ENCODE measurements at regions not wholly inside any gene's neighbourhood (a gene's known extent, or its start where the extent isn't known, plus 50 kb on each side); places are given as distances from the start of the nearest gene placed in this dataset.
"Not testable (repeated sequence)": the region's sequence is repeated elsewhere in the genome, so short reads cannot be mapped to it uniquely, and the experiment has no call there.

DNA sequence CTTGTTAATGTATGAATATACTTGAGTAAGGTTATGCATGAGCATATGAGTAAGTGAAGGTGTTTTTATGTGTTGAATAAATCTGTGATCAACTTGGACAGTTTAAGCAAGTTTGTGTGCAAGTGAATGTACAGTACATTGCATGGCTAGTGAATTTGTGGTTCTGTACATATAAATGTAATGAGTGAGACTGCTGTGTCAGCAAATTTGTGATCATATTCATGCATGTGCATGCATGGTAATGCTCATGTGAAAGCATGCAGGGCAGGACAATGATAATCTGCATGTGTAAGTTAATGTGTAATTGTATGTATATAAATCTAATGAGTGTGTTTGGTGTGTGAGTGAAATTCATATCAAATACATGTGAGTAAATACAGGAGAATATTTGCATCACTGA is 188.5 kb downstream of the PWWP3B start:
- no peak for DNase-seq (ENCODE audit: low read depth)

DNA sequence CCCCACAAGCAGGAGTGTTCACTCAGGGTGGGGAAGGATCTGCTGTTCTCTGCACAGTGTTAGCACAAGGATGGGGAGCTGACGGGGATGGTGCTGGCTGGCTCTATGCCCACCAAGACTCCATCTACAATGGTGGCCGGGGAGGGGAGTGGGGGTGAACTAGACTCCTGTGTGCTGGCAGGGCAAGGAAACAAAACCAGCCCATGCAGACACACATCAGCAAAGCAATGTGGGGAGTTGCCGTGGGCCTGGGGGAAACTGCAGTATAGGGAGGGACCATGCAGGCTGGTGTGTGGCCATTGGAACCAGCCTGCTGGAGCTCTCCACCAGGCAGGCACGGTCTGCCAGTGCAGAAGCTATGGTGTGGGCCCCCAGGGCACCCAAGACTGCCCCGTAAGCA is 195.1 kb downstream of the PWWP3B start:
- DNase-seq (ENCODE audit: low read depth), result no peak

GRCh38 chrX:106378616-106379015 is 210.5 kb downstream of the PWWP3B start:
- DNase-seq (ENCODE audit: low read depth), result no peak

- DNase-seq (ENCODE audit: low read depth), result no peak
These were observed 220.4 kb upstream of the RADX start for GRCh38 chrX:106391284-106391911.

- DNase-seq (ENCODE audit: low read depth), result no peak
These were observed 219.4 kb upstream of the RADX start for GRCh38 chrX:106392346-106392745.

DNA sequence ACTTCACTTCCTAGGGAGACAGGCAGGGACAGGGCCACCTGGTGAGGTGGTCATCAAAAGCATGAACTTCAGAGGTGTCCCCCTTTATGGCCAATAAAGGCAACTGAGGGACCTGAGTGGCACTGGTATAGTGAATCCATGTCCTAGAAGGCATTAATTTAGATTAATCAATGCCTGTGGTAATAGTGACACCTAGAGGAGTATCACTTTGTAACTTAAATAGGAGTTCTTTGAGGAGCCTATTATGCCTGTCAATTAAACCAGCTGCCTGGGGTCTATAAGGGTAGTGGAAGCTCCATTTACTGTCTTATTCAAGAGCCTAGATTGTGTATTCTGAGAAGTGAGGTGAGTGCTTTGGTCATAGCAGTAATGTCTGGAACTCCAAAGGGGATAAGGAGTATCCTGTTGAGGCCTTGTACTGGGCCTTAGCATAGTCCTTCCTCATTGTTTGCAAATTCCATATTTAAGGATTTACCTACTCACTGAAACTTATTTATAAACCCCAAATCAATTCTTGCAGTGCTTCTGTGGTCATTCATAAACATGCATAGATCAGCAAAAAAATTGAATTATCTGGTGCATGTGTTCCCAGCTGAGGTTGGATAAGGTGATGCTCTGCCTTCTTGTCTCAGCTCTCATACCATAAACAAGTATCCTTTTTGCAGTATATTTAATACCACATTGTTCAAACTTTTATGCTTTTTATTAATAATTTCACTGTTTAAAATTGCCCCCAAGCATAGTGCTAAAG is 213.8 kb upstream of the RADX start:
- no peak for DNase-seq (ENCODE audit: low read depth)

DNA sequence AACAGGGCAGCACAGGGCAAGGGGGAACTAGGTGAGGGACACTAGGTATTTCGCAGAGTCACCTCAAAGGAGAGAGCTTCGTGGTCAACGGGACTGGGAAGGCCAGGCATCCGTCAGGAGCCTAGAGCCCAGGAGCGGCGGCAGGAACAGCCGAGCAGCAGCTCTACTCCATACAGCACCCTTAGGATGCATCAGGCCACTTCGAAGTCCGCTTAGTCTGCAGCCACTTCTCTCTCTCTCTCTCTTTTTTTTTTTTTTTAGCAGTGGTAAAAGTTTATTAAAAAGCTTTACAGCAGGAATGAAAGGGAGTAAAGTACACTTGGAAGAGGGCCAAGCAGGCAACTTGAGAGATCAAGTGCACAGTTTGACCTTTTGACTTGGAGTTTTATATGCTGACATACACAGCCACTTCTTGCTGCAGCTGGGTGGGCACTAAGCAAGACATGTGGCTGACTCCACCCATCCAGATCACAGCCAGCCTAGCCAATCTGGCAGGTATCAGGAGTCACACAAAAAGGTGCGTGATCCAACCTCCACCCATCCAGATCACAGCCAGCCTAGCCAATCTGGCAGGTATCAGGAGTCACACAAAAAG is 209.7 kb upstream of the RADX start:
- no peak for DNase-seq (ENCODE audit: low read depth)

- no peak for DNase-seq (ENCODE audit: low read depth)
These were observed 207.3 kb upstream of the RADX start for GRCh38 chrX:106404512-106404911.

GRCh38 chrX:106415276-106415895 is 196.4 kb upstream of the RADX start:
- no peak for DNase-seq (ENCODE audit: low read depth)

- no peak for DNase-seq (ENCODE audit: low read depth)
These were observed 175.1 kb upstream of the RADX start for GRCh38 chrX:106436691-106437090.

- DNase-seq (ENCODE audit: low read depth), result no peak
These were observed 174.4 kb upstream of the RADX start for GRCh38 chrX:106437407-106437806.

- DNase-seq (ENCODE audit: low read depth), result no peak
These were observed 161.4 kb upstream of the RADX start for GRCh38 chrX:106450405-106450804.

DNA sequence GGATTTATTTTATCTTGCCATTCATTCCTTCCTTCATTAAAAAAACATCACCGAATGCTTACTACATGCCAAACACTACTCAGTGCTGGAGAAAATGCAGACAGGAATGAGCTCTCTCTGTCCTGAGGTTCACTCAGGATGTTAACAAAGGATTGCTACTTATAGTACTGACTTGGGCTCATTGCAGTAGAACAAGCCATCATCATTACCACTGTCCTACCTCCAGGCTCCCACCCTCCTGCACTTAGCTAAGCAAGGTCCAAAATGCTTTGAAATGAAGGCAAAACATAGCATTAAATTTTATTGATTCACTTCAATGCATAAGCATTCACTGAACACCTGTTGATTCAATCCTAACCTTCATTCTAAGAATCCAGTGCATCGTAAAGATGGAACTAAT is 159.8 kb upstream of the RADX start:
- no peak for DNase-seq (ENCODE audit: low read depth)

DNA sequence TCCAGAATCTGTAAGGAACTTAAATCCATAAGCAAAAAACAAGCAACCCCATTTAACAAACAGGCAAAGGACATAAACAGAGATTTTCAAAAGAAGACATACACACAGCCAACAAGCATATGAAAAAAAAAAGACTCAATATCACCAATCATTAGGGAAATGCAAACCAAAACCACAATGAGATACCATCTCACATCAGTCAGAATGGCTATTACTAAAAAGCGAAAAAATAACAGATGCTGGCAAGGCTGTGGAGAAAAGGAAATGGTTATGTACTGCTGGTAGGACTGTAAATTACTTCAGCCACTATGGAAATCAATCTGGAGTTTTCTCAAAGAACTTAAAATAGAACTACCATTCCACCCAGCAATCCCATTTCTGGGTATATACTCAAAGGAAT is 156.8 kb upstream of the RADX start:
- no peak for DNase-seq (ENCODE audit: low read depth)

GRCh38 chrX:106457802-106458201 is 154.0 kb upstream of the RADX start:
- no peak for DNase-seq (ENCODE audit: low read depth)

DNA sequence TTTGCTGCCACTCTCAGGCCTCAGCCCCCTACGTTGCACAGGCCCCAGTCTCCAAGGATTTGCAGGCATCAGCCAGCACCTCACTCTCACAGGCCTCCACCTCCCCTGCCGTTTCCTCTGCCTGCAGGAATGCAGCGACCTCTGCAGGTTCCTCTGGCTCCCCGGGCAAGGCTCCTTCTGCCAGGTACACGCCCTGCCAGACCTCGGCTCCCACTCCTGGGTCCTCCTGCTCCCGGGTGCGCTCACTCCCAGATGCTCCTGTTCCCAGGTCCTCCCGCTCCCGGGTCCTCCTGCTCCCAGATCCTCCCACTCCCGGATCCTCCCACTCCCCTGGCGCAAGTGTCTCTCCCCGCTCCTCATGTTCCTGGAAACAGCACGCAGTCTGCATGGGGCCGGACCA is 144.4 kb upstream of the RADX start:
- no peak for DNase-seq (ENCODE audit: low read depth)

DNA sequence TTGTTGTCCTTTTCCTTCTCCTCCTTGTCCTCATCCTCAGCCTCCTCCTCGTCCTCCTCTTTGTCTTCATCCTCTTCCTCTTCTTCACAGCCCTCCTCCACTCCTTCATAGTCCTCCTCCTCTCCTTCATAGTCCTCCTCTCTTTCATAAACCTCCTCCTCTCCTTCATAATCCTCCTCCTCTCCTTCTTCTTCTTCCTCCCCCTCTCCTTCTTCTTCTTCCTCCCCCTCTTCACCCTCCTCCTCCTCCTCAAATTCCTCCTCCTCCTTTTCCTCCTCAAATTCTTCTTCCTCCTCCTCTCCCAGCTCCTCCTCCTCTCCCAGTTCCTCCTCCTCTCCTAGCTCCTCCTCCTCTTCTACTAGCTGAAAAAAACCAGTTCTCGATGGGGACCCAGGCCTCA is 143.8 kb upstream of the RADX start:
- DNase-seq (ENCODE audit: low read depth), result no peak

- DNase-seq (ENCODE audit: low read depth), result no peak
These were observed 143.3 kb upstream of the RADX start for GRCh38 chrX:106468433-106468832.

GRCh38 chrX:106479920-106480319 is 131.9 kb upstream of the RADX start:
- no peak for DNase-seq (ENCODE audit: low read depth)

DNA sequence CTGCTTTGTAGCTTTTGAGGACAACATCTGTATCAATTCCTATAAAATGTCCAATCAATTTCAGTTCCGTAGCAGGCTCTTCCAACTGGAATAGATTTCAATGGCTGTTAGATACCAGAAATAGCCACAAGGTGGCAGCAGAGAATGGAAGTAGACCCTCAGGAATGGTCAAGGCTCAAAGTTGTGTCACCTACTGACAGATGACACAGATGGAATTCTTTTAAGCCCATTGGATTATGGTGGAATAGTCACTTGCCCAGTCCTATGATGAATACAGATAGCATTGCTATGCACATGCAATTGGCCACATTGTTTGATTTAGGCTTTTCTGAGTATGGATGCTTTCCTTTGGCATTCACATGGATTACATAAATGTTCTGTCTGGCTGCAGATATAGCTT is 130.4 kb upstream of the RADX start:
- peak; percentile 13 for DNase-seq (ENCODE audit: low read depth)

GRCh38 chrX:106484233-106484632 is 127.5 kb upstream of the RADX start:
- no peak for DNase-seq (ENCODE audit: low read depth)

DNA sequence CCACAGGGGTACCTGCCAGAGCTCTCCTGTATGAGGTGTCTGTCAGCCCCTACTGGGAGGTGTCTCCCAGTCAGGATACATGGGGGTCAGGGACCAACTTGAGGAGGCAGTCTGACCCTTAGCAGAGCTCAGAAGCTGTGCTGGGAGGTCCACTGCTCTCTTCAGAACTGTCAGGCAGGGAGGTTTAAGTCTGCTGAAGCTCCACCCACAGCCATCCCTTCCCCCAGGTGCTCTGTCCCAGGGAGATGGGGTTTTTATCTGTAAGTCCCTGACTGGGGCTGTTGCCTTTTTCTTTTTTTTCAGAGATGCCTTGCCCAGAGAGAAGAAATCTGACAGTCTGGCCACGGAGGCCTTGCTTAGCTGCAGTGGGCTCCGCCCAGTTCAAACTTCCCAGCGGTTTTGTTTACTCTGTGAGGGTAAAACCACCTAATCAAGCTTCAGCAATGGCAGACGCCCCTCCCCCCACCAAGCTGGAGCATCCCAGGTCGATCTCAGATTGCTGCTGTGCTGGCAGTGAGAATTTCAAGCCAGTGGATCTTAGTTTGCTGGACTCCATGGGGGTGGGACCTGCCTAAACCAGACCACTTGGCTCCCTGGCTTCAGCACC is 118.5 kb upstream of the RADX start:
- DNase-seq (ENCODE audit: low read depth), result not testable (repeated sequence)

GRCh38 chrX:106499473-106499872 is 112.3 kb upstream of the RADX start:
- no peak for DNase-seq (ENCODE audit: low read depth)
